H1 (cell line): ENCODE measurements at regions not wholly inside any gene's neighbourhood (a gene's known extent, or its start where the extent isn't known, plus 50 kb on each side); places are given as distances from the start of the nearest gene placed in this dataset.

Experiments
- ATF3 ChIP-seq: IDR thresholded peaks from 2 replicates; pipeline ENCODE4 v1.6.1; 2011; ENCODE audit warnings: low read depth, mild to moderate bottlenecking, low read length; ENCODE audit not compliant: insufficient read depth
- GTF2F1 ChIP-seq: IDR thresholded peaks from 2 replicates; pipeline ENCODE4 v1.6.1; 2012; ENCODE audit warnings: low read depth, low read length, improper control_type of control experiment, borderline replicate concordance
- HDAC6 ChIP-seq: IDR thresholded peaks from one replicate; pipeline ENCODE4 v1.7.1; 2012; ENCODE audit warnings: low read depth, mild to moderate bottlenecking, inconsistent platforms, low read length, moderate library complexity

GRCh38 chr9:12874395-12874794 is 99.6 kb downstream of the LURAP1L start (continued):
- no peak for TF ChIP-seq ATF3
- no peak for TF ChIP-seq GTF2F1
- no peak for TF ChIP-seq HDAC6
